GM21381 (cell line): ENCODE measurements at regions not wholly inside any gene's neighbourhood (a gene's known extent, or its start where the extent isn't known, plus 50 kb on each side); places are given as distances from the start of the nearest gene placed in this dataset.

Experiments
- ATAC-seq: cut with Tn5 transposase; IDR thresholded peaks from one replicate; pipeline ENCODE4 v1.9.1; 2021; ENCODE audit warnings: mild to moderate bottlenecking, moderate library complexity; ENCODE audit not compliant: unreplicated experiment

DNA sequence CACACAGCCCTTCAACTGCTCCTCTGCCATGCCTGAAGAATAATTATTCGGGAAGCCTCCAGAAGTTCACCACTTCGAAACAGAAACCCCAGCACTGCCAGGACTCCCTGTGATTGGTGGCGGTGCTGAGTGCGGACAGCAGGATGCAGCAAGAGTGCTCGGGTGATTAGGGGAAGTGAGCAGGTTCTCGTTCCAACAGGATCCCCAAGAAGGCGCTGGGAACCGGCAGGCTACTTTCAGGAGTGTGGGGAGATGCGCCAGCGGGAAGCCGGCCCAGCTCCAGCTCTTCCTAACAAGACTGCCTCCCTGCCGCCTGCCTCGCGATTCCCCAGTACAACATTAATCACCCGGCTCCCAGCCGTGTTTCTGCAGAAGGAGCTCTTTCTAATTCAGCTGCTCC is 630.2 kb downstream of the BRD1 start:
- ATAC-seq, result no peak

DNA sequence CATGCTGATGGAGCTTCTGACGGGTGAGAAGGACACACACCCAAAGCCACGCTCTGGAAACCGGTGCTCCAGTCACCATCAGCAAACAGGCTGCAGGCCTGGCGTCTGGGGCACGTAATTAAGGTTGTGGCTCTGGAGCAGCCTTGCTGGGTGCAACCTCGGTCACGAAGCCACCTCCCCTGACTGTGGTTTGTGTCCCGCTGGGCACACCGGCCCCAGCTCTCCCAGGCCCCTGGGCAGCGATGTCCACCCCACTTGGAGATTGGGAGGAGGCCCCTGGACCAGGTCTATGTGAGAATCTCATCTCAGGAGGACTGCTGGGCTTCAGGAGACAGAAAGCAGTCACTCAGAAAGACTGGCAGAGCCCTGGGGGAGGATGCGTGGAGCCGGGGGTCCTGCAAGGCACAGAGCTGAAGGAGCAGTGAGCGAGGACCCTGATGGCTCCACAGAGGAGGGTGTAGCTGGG is 631.6 kb downstream of the BRD1 start:
- no peak for ATAC-seq

DNA sequence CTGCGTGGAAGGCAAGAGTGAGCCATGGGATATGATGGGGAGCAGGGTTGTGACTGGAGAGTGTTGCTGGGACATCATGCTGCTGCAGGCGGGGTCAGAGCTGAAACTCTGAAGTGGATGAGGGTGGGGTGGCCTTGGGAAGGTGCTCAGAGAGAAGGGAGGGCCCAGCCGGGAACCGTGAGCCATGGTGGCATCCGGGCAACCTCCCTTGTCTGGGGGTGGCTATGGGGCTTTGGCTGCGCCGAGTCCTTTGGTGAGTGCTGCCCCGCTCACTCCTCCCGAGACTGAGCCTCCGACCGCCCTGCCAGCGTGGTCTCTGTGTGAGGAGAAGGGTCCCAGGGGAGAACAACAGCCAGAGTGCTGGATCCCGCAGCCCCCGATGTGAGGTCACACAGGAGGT is 632.0 kb downstream of the BRD1 start:
- ATAC-seq, result no peak

GRCh38 chr22:49193901-49194465 is 633.7 kb downstream of the BRD1 start:
- no peak for ATAC-seq

DNA sequence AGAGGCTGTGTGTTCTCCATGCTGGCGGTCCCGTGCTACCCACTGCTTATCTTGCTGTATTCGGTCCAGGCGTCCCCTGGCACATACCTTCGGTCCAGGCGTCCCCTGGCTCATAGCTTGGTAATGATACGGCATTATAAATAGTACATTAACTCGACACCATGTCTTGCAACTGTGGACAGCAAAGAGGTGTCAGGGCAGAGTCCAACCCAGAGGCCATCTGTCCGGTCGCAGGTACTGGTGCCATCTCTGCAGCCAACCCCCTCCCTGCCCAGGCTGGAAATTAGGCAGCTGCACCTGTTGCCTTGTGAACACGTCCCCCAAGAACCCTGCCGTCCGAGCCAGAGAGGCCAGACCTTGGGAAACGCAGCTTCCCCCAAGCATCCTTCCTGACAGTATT is 634.3 kb downstream of the BRD1 start:
- ATAC-seq, result no peak

DNA sequence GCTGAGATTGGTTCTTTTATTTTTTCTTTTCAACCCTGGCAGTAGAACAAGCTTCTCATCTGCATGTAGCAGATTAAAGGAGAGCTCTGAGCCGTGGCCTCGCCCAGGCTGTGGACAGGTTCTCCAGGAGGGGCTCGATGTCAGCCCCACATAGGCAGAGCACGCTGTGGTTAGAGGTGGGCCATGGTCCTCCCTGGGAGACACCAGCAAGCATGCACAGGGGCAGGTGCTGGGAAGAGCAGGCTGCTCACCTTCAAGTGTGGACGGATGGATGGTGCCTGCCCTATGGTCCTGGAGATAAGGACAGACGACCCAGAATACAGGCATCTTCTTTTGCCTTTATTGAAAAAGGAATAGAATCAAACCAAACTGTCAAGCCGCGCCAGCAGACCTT is 634.8 kb downstream of the BRD1 start:
- ATAC-seq, result no peak

DNA sequence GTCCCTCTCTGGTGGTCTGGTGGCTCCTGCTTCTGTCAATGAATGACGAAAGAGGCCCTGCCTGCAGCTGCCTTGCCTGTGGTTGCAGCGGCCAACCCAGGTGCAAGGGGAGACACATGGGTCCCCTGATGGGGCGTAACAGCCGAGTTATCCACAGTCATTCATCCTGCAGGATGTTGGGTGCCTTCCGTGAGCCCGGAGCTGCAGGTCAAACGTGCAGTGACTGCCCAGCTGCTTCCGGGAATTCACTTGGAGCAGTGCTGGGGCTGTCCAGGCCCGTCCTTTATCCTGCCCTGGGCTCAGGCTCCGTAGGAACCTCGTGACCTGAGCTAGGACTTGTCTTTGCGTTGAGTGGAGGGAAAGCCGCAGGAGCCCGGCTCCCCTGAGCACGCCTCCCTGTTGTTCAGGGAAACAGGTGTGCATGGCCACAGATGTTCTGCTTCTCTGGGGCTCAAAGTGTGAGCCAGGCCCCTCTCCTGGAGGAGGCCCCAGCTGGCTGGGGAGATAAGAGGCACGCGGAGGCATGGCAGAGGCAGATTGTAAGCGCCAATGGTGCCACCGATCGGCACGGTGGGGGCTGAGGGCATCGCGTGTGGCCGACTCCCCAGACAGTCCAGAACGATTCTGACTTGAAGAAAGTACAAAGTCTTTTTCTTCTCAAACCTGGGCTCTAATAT is 635.4 kb downstream of the BRD1 start:
- ATAC-seq, result no peak

GRCh38 chr22:49191506-49191980 is 636.1 kb downstream of the BRD1 start:
- ATAC-seq, result no peak

DNA sequence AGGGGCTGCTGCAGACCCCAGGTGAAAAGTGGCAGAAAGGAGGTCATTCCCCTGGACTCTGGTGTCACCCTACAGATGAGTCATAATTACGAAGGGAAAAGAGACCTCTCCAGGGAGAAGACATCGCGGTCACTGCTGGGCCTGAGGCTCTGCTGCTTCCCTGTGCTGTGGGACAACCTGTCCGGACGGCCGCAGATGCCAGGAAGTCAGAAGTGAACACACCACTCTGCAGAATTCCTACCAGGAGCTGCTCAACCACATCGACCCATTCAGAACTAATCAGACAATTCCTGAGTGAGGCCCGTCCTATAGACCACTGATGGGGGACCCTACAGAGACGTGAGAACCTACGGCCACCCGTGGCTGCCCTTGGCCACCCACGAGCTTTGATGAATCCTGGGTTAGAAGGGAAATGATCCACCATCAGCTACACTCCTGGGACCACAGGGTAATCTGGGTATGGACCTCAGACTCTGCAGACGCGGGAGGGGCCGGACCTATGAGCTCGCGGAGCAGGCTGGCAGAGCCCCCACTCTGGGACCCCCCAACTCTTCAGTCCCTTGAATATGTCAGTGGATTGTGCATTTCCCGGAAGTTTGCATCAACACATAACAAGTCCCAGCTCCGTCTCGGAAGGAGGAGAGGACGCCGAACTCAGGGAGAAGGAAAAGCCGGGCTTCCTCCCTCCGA is 636.7 kb downstream of the BRD1 start:
- no peak for ATAC-seq

DNA sequence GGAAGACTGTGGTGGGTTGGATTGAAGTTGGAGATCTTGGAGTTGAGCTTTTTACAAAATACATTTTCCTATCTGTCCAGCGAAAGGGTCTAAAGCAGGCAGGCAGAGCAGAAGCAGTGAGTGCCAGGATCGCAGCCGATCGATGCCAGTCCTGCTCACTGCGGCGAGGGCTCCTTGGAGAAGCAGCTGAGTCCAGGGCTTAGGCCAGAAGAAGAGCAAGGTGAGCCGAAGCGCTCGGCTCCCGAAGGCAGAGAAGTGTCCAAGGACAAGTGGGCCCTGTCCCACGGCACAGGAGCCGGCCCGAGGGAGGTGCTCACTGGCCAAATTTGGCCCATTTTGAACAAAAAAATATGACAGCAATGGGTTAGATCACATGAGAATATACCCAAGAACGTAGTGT is 637.8 kb downstream of the BRD1 start:
- no peak for ATAC-seq

DNA sequence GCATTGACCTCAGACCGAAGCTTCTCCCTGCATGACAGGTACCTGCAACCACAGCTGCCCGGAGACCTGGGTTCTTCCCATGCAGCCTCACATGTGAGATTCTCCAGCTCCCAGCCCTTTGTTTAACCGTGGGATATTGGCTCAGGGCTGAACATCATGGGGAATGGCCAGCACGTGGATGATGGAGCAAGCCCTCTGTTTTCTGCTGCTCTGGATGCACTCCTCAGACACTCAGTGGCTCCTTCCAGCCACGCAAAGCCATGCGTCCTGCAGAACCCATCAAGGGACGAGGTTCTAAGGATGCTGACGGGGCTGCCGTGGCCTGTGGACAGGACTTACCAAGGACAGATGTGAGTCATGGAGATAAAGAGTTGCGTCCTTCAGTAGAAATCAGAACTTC is 639.1 kb downstream of the BRD1 start:
- ATAC-seq, result no peak

DNA sequence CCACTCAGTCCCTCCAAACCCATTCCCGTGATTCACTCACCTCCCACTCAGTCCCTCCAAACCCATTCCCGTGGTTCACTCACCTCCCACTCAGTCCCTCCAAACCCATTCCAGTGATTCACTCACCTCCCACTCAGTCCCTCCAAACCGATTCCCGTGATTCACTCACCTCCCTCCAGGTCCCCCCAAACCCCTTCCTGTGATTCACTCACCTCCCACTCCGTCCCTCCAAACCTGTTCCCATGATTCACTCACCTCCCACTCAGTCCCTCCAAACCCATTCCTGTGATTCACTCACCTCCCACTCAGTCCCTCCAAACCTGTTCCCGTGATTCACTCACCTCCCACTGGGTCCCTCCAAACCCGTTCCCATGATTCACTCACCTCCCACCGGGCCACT is 639.6 kb downstream of the BRD1 start:
- no peak for ATAC-seq

DNA sequence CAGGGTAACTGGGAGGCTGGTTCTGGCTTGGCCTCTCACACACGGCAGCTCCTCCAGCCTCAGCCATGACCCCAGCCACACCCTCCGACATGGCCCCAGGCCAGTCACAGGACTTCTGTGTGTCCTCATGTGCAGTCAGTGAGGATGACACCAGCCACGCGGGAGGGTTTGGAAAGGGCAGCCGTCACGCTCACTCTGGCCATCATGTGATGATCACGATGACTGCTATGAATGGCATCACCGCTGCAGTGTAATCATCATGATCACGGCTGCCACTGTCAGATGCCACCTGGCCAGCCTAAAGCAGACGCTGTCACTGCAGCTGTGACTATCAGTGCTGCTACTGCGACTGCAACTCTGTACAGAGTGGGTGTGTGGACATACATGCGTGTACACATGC is 640.9 kb downstream of the BRD1 start:
- no peak for ATAC-seq

- ATAC-seq, result no peak
Observed at GRCh38 chr22:49186293-49186692, 641.4 kb downstream of the BRD1 start.

DNA sequence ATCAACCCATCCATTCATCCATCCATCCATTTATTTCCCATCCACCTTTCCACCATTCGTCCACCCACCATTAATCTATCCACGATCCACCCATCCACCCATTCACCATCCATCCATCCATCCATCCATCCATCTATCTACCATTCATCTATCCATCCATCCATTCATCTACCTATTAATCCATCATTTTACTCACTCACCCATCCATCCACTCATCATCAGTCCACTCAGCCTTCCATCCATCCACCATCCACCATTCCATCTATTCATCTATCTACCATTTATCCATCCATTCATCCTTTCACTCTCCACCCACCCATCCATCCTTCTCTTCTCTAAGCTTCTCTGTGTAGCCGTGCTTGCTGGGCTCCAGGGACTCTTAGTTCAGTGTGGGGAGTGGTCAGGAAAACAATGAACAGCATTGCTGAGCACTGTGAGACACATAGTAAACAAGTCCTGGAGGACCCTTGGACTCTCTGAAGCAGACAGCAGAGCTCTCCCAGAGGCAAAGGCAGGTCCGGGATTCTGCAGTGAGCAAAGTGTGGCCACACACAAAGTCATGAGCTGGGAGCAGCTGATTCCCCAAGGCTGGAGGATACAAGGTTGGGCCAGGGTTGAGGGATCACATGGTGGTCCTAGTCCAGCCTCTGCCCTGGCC is 642.2 kb downstream of the BRD1 start:
- ATAC-seq, result no peak

DNA sequence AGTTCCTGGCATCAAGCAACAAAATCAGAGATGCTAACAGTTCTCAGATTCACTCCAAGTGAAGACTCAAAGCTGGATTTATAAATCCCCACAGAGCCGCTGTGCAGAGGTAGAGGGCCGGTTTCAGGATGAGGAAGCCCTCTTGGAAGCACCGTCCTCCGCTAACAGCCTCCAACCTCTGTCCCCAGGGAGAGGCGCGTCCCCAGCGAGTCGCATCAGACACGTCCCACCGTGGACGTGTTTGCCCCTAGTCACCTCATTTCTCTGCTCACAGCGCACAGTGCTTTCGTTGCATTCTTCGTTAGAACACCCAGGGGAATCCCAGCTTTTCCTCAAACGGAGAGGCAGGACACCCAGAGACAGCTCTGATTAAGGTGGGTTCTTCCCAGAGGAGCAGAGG is 642.9 kb downstream of the BRD1 start:
- no peak for ATAC-seq

DNA sequence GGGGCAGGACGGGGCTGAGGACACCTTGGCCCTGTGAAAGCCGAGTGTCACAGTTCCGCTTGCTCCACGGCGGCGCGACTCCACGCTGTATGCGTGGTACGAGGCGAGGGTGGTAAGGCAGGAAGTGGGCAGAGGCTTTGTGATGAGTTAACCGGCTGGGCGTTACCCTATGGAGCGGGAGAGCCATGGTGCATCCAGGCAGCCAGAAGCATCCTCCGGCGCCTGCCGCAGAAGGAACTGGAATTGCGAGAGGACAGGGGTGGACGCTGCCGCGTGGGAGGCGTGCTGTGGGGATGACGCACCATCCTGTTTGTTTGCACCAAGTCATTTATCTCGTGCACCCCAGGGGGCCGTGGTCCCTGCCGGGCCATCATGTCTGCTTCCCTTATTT is 643.9 kb downstream of the BRD1 start:
- ATAC-seq, result no peak

- ATAC-seq, result no peak
Observed at GRCh38 chr22:49183208-49183825, 644.4 kb downstream of the BRD1 start.

- no peak for ATAC-seq
Observed at GRCh38 chr22:49182416-49182815, 645.3 kb downstream of the BRD1 start.

DNA sequence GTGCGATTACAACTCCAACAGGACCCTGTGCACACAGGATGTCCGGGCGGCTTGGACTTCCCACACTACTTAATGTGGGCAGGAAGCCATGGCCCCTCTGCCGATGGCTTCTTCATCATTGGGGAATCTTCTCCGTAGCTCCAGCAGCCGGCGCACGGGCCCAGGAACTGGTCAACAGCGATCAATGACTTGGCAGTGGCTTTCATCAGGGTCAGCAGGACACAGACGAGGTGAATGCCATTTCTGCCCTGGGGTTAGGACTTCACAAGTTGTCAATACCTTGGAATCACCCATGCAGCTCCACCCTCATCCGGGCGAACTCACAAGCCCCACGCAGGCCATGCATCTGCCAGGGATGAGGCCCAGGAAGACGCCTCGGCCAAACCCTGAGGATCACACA is 645.7 kb downstream of the BRD1 start:
- no peak for ATAC-seq

DNA sequence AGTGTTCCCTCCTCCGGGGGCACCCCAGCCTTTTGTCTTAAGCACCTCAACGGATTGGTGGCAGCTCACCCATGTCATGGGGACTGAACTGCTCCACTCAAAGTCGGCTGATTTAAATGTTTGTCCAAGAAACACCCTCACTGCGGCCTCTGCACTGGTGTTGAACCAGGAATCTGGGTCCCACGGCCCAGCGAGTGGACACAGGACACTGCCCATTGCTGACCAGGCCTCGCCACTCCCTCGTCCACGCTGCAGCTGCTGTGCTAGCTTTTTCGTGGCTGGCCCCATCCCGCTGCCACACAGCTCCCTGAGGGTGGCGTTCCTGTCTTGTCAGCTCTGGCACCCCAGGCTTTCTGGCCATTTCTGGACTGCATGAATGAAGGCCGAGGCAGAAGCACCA is 646.2 kb downstream of the BRD1 start:
- ATAC-seq, result no peak

GRCh38 chr22:49180683-49181024 is 647.0 kb downstream of the BRD1 start:
- no peak for ATAC-seq
